ENCODE measurements at regions not wholly inside any gene's neighbourhood (a gene's known extent, or its start where the extent isn't known, plus 50 kb on each side); places are given as distances from the start of the nearest gene placed in this dataset.

- TF ChIP-seq TEAD4 (IDR thresholded peaks at IDR 0.05) (no peak), MAX (IDR thresholded peaks at IDR 0.05) (peak; percentile 13; the same call in 1 of the 2 replicates), YY1 (IDR thresholded peaks at IDR 0.05; ENCODE audit: low read depth) (no peak), TAF1 (IDR thresholded peaks at IDR 0.05; ENCODE audit: low read depth) (no peak), CEBPB (IDR thresholded peaks at IDR 0.05) (no peak), EP300 (IDR thresholded peaks at IDR 0.05; ENCODE audit: borderline replicate concordance) (no peak), TCF12 (IDR thresholded peaks at IDR 0.05; ENCODE audit: low read depth) (peak; percentile 10; the same call in 1 of the 2 replicates), ZBTB7A (IDR thresholded peaks at IDR 0.05; ENCODE audit: low read depth) (peak; percentile 87), FOXM1 (IDR thresholded peaks at IDR 0.05; ENCODE audit: borderline replicate concordance, low read depth) (no peak), NFIC (IDR thresholded peaks at IDR 0.05) (no peak; the same call in 1 of the 2 replicates)
- TF ChIP-seq, protein P1, sequence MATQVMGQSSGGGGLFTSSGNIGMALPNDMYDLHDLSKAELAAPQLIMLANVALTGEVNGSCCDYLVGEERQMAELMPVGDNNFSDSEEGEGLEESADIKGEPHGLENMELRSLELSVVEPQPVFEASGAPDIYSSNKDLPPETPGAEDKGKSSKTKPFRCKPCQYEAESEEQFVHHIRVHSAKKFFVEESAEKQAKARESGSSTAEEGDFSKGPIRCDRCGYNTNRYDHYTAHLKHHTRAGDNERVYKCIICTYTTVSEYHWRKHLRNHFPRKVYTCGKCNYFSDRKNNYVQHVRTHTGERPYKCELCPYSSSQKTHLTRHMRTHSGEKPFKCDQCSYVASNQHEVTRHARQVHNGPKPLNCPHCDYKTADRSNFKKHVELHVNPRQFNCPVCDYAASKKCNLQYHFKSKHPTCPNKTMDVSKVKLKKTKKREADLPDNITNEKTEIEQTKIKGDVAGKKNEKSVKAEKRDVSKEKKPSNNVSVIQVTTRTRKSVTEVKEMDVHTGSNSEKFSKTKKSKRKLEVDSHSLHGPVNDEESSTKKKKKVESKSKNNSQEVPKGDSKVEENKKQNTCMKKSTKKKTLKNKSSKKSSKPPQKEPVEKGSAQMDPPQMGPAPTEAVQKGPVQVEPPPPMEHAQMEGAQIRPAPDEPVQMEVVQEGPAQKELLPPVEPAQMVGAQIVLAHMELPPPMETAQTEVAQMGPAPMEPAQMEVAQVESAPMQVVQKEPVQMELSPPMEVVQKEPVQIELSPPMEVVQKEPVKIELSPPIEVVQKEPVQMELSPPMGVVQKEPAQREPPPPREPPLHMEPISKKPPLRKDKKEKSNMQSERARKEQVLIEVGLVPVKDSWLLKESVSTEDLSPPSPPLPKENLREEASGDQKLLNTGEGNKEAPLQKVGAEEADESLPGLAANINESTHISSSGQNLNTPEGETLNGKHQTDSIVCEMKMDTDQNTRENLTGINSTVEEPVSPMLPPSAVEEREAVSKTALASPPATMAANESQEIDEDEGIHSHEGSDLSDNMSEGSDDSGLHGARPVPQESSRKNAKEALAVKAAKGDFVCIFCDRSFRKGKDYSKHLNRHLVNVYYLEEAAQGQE (IDR thresholded peaks at IDR 0.05; ENCODE audit: low read depth), result no peak
- TF ChIP-seq, protein P2, sequence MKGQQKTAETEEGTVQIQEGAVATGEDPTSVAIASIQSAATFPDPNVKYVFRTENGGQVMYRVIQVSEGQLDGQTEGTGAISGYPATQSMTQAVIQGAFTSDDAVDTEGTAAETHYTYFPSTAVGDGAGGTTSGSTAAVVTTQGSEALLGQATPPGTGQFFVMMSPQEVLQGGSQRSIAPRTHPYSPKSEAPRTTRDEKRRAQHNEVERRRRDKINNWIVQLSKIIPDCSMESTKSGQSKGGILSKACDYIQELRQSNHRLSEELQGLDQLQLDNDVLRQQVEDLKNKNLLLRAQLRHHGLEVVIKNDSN (IDR thresholded peaks at IDR 0.05), result no peak
These were observed 104.4 kb downstream of the UCHL1 start for GRCh38 chr4:41360921-41361793.
